Right lobe of liver (tissue), 6 donors: ENCODE measurements at regions not wholly inside any gene's neighbourhood (a gene's known extent, or its start where the extent isn't known, plus 50 kb on each side); places are given as distances from the start of the nearest gene placed in this dataset.
A peak's percentile ranks its signal among the peaks of the same experiment; 100 is the strongest.

ENCODE experiments used
- ATAC-seq, 4 donors: fragments of 200-7000 bp; cut with Tn5 transposase; one replicate each; pipeline ENCODE4 v1.9.1; 2020; ENCODE audit warnings: mild to moderate bottlenecking in 4 of 4, moderate library complexity in 4 of 4
- DNase-seq, 3 donors: peaks; one replicate each; pipeline ENCODE4 v3.0.0-alpha.2; 2020
- H3K27ac ChIP-seq, 3 donors: fragments of 200-600 bp; one replicate each; pipeline ENCODE4 v1.8.0; 2022
- H3K27me3 ChIP-seq, 2 donors: fragments of 200-600 bp; one replicate each; pipeline ENCODE4 v1.8.0; 2022
- H3K36me3 ChIP-seq, 4 donors: fragments of 200-600 bp; sonication (generic) in 1 of 4; one replicate each; pipeline versions ENCODE4 v1.5.1 to v1.8.0; 2017 to 2022; ENCODE audit warnings: control low read depth in 1 of 4
- H3K4me1 ChIP-seq, 4 donors: fragments of 200-600 bp; sonication (generic) in 1 of 4; one replicate each; pipeline versions ENCODE4 v1.5.1 to v1.8.0; 2017 to 2022; ENCODE audit warnings: control low read depth in 1 of 4
- H3K4me3 ChIP-seq, 3 donors: fragments of 200-600 bp; one replicate each; pipeline ENCODE4 v1.8.0; 2022
- H3K9me3 ChIP-seq, 4 donors: fragments of 200-600 bp; sonication (generic) in 1 of 4; one replicate each; pipeline versions ENCODE4 v1.5.1 to v1.8.0; 2017 to 2022; ENCODE audit warnings: control low read depth in 1 of 4
- CTCF ChIP-seq, 4 donors: fragments of 200-600 bp in 3 of 4; fragments of 450-650 bp in 1 of 4; IDR thresholded peaks; one replicate each; pipeline versions ENCODE4 v1.5.1 to v1.8.0; 2016 to 2022; ENCODE audit warnings: antibody characterized with exemption in 4 of 4, mild to moderate bottlenecking in 2 of 4
- POLR2A ChIP-seq: fragments of 450-650 bp; IDR thresholded peaks from one replicate; pipeline ENCODE4 v1.6.1; 2017; ENCODE audit warnings: antibody characterized with exemption, mild to moderate bottlenecking
- WGBS: methylation state at CpG from one replicate; pipeline ENCODE4 v1.1.6; 2018; ENCODE audit warnings: low coverage, low lambda C conversion rate; ENCODE audit not compliant: insufficient coverage; ENCODE audit errors: missing lambda C conversion rate; 5-methylcytosine and 5-hydroxymethylcytosine counted together
- intact Hi-C, 2 donors: fragments of 100-400 bp; cut with DNase I; formaldehyde crosslinking; loops; one replicate each; pipeline versions ENCODE4 v1.11.2 to v1.14.1; 2022
- donor health status: DM: no; HTN: yes; CAD: no.
- donor health status: DM: no; HTN: no; CAD: no.
- donor health status: DM: no; HTN: no; CAD: no.
- donor health status: DM: no; HTN: yes; CAD: no.
- donor health status: DM: no; HTN: yes; CAD: no.

DNA sequence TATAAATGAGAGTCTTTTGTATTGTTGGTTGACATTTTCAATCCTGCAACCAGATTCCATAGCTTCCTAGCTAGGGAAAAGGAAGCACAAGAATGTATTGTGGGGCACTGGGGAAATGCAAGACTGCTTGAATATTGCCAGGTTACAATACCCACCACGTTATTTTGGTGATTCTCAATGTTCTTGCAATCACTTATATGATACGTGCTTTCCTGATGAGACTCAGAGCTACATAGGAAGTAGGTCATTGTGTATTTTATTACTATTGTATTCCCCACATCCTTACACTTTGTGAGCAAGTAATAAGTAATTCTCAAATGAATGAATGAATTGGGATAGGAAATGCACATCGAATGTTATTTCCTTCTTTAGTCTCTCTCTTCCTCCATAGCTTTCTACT is 217.1 kb upstream of the CD180 start:
- no peaks in the 10 kb centered on the region for H3K36me3 ChIP-seq
- H3K4me3 ChIP-seq, result no peak overlapping the region
- H3K4me1 ChIP-seq, result no peaks in the 10 kb centered on the region
- no peak overlapping the region for H3K27ac ChIP-seq
- WGBS, result 60% methylated on average over 3 of the region's 3 CpGs
- ATAC-seq (peak in 1 of 4 donors; percentile 25), DNase-seq (no peak)
- no peaks in the 10 kb centered on the region for H3K27me3 ChIP-seq
- TF ChIP-seq POLR2A (no peak), CTCF (IDR thresholded peaks at IDR 0.05) (no peak)
- H3K9me3 ChIP-seq, result no peaks in the 10 kb centered on the region
- intact Hi-C loops, result no loop called here

GRCh38 chr5:67409126-67409777 is 212.7 kb upstream of the CD180 start:
- H3K27me3 ChIP-seq, result no peaks in the 10 kb centered on the region
- TF ChIP-seq POLR2A (no peak), CTCF (IDR thresholded peaks at IDR 0.05) (no peak)
- WGBS, result 35% methylated on average over 4 of the region's 4 CpGs
- no peak overlapping the region for H3K4me3 ChIP-seq
- no peaks in the 10 kb centered on the region for H3K4me1 ChIP-seq
- H3K27ac ChIP-seq, result no peak overlapping the region
- intact Hi-C loops, result no loop called here
- H3K36me3 ChIP-seq, result no peaks in the 10 kb centered on the region
- ATAC-seq (no peak), DNase-seq (no peak)
- H3K9me3 ChIP-seq, result no peaks in the 10 kb centered on the region

GRCh38 chr5:67407979-67408378 is 211.4 kb upstream of the CD180 start:
- intact Hi-C loops, result no loop called here
- ATAC-seq (no peak), DNase-seq (no peak)
- H3K27me3 ChIP-seq, result no peaks in the 10 kb centered on the region
- no peaks in the 10 kb centered on the region for H3K9me3 ChIP-seq
- H3K27ac ChIP-seq, result no peak overlapping the region
- no peaks in the 10 kb centered on the region for H3K36me3 ChIP-seq
- WGBS, result 73% methylated on average over 2 of the region's 2 CpGs
- no peak overlapping the region for H3K4me3 ChIP-seq
- no peaks in the 10 kb centered on the region for H3K4me1 ChIP-seq
- TF ChIP-seq CTCF (IDR thresholded peaks at IDR 0.05), result no peak
- no peak for TF ChIP-seq POLR2A

DNA sequence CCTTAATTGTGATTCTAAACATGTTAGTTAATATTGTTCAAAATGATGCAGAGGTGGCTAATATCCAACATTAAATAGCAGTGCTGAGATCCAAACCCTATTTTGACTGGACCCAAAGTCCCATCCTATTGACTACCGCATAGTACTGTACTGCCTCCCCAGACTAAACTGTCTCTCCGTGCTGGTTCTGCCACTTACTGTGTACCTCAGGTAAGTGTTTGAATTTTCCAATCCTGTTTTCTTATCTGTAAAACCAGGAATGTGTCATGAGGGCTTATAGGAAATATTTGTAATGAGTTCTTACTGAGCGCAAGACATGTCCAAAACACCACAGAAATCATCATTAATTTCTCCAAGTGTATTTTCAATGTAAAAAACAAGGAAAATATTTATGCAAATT is 209.2 kb upstream of the CD180 start:
- ATAC-seq (no peak), DNase-seq (no peak)
- no peak overlapping the region for H3K27ac ChIP-seq
- H3K4me3 ChIP-seq, result no peak overlapping the region
- no peaks in the 10 kb centered on the region for H3K9me3 ChIP-seq
- no peaks in the 10 kb centered on the region for H3K27me3 ChIP-seq
- no peaks in the 10 kb centered on the region for H3K36me3 ChIP-seq
- intact Hi-C loops, result no loop called here
- no peaks in the 10 kb centered on the region for H3K4me1 ChIP-seq
- TF ChIP-seq POLR2A (no peak), CTCF (IDR thresholded peaks at IDR 0.05) (no peak)
- 87% methylated on average over 3 of the region's 3 CpGs for WGBS

- no peak for DNase-seq
- intact Hi-C loops, result no loop called here
- no peak overlapping the region for H3K4me3 ChIP-seq
- H3K9me3 ChIP-seq, result no peaks in the 10 kb centered on the region
- H3K27me3 ChIP-seq, result no peaks in the 10 kb centered on the region
- no peak overlapping the region for H3K27ac ChIP-seq
- H3K4me1 ChIP-seq, result no peaks in the 10 kb centered on the region
- TF ChIP-seq CTCF (IDR thresholded peaks at IDR 0.05), result no peak
- no peak for TF ChIP-seq POLR2A
- ATAC-seq, result no peak
- 85% methylated on average over 2 of the region's 3 CpGs for WGBS
- no peaks in the 10 kb centered on the region for H3K36me3 ChIP-seq
Observed at GRCh38 chr5:67405101-67405364, 208.4 kb upstream of the CD180 start.
